ACC112 (cell line): ENCODE measurements at regions not wholly inside any gene's neighbourhood (a gene's known extent, or its start where the extent isn't known, plus 50 kb on each side); places are given as distances from the start of the nearest gene placed in this dataset.

Source experiments
- H2AFZ ChIP-seq: fragments of 200-600 bp; sonication (generic); one replicate; pipeline ENCODE4 v1.6.0; 2017; ENCODE audit warnings: antibody characterized with exemption, low read length; ENCODE audit not compliant: unreplicated experiment
- H3K27ac ChIP-seq: fragments of 200-600 bp; sonication (generic); 2 replicates; pipeline ENCODE4 v1.5.1; 2014; ENCODE audit warnings: low read depth, mild to moderate bottlenecking, antibody characterized with exemption, low read length, moderate library complexity
- H3K27me3 ChIP-seq: fragments of 200-600 bp; sonication (generic); 2 replicates; pipeline ENCODE4 v1.6.1; 2014; ENCODE audit warnings: mild to moderate bottlenecking, antibody characterized with exemption, low read length, moderate library complexity, mixed read lengths; ENCODE audit not compliant: insufficient read depth
- H3K36me3 ChIP-seq: fragments of 200-600 bp; sonication (generic); 2 replicates; pipeline ENCODE4 v1.6.1; 2016; ENCODE audit warnings: mild to moderate bottlenecking, antibody characterized with exemption, low read length, moderate library complexity, mixed read lengths; ENCODE audit not compliant: insufficient read depth
- H3K4me1 ChIP-seq: fragments of 200-600 bp; sonication (generic); one replicate; pipeline ENCODE4 v1.6.1; 2016; ENCODE audit warnings: low read length, mixed read lengths; ENCODE audit not compliant: insufficient read depth, unreplicated experiment, control insufficient read depth
- H3K4me3 ChIP-seq: fragments of 200-600 bp; sonication (generic); 2 replicates; pipeline ENCODE4 v1.5.1; 2014; ENCODE audit warnings: mild to moderate bottlenecking, low read depth, low read length
- H3K79me2 ChIP-seq: fragments of 200-600 bp; sonication (generic); one replicate; pipeline ENCODE4 v1.6.0; 2016; ENCODE audit warnings: low read length; ENCODE audit not compliant: control insufficient read depth, unreplicated experiment, insufficient read depth

- Histone ChIP-seq H2AFZ (no peak overlapping the region), H3K4me3 (no peak overlapping the region), H3K36me3 (no peaks in the 10 kb centered on the region), H3K79me2 (no peaks in the 10 kb centered on the region), H3K27me3 (peaks cover 25% of the 10 kb centered on the region; the same call in 1 of the 2 replicates), H3K27ac (no peak overlapping the region), H3K4me1 (no peaks in the 10 kb centered on the region)
Measured at GRCh38 chr3:124630960-124631359, 99.3 kb upstream of the UMPS start.

DNA sequence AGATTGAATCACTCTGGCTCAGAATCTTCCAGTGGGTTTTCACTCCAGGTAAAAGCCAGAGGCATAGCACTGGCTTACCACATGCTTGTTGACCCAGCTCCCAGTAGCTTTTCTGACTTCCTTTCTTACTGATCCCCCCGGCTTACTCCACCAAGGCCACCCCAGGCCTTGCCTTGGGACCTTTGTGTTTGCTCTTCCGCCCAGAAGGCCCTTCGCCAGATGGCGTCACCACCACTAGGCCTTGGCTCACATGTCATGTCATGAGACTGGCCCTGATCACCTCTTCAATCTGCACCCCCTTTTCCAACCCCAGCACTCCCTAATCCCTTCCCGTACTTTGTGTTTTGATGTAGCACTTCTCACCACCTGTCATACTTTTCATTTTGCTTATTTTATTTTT is 98.5 kb upstream of the UMPS start:
- H3K27me3 ChIP-seq = peaks cover 29% of the 10 kb centered on the region; the same call in 1 of the 2 replicates
- no peak overlapping the region for H3K27ac ChIP-seq

GRCh38 chr3:124632566-124633140 is 97.6 kb upstream of the UMPS start:
- no peak overlapping the region for H2AFZ ChIP-seq
- no peaks in the 10 kb centered on the region for H3K79me2 ChIP-seq
- no peak overlapping the region for H3K4me3 ChIP-seq
- no peak overlapping the region for H3K27ac ChIP-seq
- no peaks in the 10 kb centered on the region for H3K4me1 ChIP-seq
- H3K27me3 ChIP-seq = peaks cover 36% of the 10 kb centered on the region; the same call in 1 of the 2 replicates
- H3K36me3 ChIP-seq = no peaks in the 10 kb centered on the region

More for the DNA sequence above, 98.5 kb upstream of the UMPS start:
- Histone ChIP-seq H3K4me1 (no peaks in the 10 kb centered on the region), H3K4me3 (no peak overlapping the region), H3K36me3 (no peaks in the 10 kb centered on the region), H2AFZ (no peak overlapping the region), H3K79me2 (no peaks in the 10 kb centered on the region)

- Histone ChIP-seq H3K27me3 (peaks cover 44% of the 10 kb centered on the region; the same call in 1 of the 2 replicates), H3K4me1 (no peaks in the 10 kb centered on the region), H3K27ac (no peak overlapping the region), H3K79me2 (no peaks in the 10 kb centered on the region), H2AFZ (no peak overlapping the region), H3K4me3 (no peak overlapping the region), H3K36me3 (no peaks in the 10 kb centered on the region)
Measured at GRCh38 chr3:124633524-124633923, 96.7 kb upstream of the UMPS start.

DNA sequence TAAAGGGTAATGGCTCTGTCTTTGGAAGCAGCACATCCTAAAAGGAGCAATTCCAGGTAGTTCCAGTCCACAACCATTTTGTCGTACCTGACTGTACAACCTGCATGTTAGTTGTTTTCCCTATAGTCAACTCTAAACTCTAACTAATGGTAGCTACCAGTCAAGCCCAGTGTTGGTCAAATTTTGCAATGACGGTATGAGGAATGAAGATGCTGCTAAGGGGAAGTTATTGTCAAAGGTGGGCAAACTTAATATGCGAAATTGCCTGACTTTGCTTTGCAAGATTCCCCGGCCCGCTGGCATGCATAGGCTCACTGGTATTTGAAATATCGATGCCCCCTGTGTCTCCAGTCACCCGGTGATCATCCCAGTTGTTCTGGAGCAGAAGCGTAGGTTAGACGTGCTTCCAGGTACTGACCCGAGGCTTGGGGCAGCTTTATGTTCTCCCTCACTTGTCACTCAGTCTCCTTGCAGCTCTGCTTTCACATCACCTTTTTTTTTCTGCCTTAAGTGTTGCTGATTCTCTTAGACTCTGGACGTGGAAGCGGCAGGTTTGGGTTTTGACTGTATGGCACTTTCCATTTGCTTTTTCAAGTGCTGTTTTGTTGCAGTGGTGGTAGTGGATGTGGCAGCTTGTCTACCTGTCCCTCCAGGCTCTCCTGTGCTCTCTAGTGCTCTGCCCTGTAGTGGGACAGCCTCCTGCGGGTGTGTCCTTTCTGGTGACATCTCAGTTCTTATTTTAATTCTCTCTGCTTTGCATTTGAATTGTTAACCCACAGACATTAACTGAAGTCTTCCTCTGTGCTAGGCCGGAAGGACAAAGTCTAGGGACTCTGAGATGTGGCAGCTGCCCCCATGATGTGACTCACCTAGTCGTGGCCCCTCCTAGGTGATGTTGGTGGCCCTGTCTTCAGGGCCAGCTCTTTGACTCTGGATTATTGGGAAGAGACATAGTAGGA is 95.8 kb upstream of the UMPS start:
- Histone ChIP-seq H3K36me3 (no peaks in the 10 kb centered on the region), H3K27me3 (peaks cover 52% of the 10 kb centered on the region; the same call in 1 of the 2 replicates), H3K27ac (no peak overlapping the region), H3K4me3 (no peak overlapping the region), H3K79me2 (no peaks in the 10 kb centered on the region), H3K4me1 (no peaks in the 10 kb centered on the region), H2AFZ (no peak overlapping the region)

- H3K36me3 ChIP-seq = no peaks in the 10 kb centered on the region
Measured at GRCh38 chr3:124635169-124635539, 95.1 kb upstream of the UMPS start.

DNA sequence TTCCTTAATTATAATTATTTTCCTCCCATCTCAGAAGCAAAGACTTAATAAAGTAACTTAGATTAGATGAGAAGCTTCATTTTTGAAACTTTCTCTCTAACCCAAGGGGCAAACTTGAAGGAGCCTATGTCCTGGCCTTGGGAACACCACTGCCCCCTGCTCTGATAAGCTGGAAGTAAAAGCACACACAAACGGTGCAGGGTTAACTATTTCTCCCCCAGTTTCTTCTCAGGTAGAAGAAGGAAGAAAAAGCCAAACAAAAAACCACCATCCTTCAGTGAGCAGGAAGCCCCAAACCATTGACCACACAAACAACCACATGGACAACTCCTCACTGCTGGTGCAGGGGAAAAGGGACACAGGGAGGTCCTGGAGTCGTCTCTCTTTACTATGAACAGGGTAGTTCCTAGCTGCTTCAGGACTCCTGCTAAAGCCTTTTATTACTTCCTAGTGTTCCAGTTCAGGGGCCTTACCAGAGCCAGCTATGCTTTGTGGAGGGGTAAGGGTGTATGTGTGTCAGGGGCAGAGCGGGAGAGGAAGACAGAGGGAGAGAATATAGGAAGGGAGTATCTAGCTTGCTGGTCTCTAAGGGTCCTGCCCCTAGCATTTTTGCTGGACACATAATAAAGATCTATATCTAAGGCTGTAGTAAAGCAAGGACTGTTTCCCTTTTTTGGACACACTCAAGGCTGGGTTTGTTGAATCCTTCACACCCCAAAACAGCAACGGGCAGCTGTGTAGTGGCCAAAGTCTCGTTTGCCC is 94.0 kb upstream of the UMPS start:
- Histone ChIP-seq H3K36me3 (no peaks in the 10 kb centered on the region), H3K4me3 (no peak overlapping the region), H2AFZ (no peak overlapping the region), H3K27ac (no peak overlapping the region), H3K27me3 (peaks cover 52% of the 10 kb centered on the region), H3K79me2 (no peaks in the 10 kb centered on the region), H3K4me1 (no peaks in the 10 kb centered on the region)

More at GRCh38 chr3:124635169-124635539, 95.1 kb upstream of the UMPS start:
- no peak overlapping the region for H3K27ac ChIP-seq
- no peak overlapping the region for H2AFZ ChIP-seq
- no peaks in the 10 kb centered on the region for H3K4me1 ChIP-seq
- peaks cover 57% of the 10 kb centered on the region; the same call in 1 of the 2 replicates for H3K27me3 ChIP-seq
- no peak overlapping the region for H3K4me3 ChIP-seq
- H3K79me2 ChIP-seq = no peaks in the 10 kb centered on the region

DNA sequence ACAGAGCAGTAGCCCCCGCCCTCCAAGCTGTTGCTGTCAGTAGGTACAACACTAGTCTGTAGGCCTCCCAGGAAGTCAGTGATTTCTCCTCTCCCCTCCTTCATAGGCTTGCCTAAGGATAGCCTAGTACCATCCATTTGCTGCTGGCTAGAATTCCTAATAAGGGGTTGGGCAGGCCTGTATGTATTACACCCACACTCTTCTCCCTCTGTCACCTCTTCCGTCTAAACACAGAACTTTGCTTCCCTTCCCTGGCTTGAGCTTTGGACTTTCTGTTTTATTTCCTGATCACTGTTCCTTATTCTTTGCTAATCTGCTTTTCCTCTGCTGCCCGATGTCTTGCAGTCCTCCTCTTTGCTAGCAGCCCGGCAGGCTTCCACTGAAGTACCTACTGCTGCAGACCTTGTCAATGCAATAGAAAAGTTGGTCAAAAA is 93.4 kb upstream of the UMPS start:
- Histone ChIP-seq H3K27ac (no peak overlapping the region), H3K4me1 (no peaks in the 10 kb centered on the region), H3K79me2 (no peaks in the 10 kb centered on the region), H3K4me3 (no peak overlapping the region), H3K27me3 (peaks cover 55% of the 10 kb centered on the region), H3K36me3 (no peaks in the 10 kb centered on the region), H2AFZ (no peak overlapping the region)

GRCh38 chr3:124639406-124640237 is 90.6 kb upstream of the UMPS start:
- Histone ChIP-seq H3K36me3 (no peaks in the 10 kb centered on the region), H3K27ac (no peak overlapping the region), H3K4me1 (no peaks in the 10 kb centered on the region), H3K4me3 (no peak overlapping the region), H2AFZ (no peak overlapping the region), H3K79me2 (no peaks in the 10 kb centered on the region), H3K27me3 (peaks cover 55% of the 10 kb centered on the region)
